ENCODE measurements at regions not wholly inside any gene's neighbourhood (a gene's known extent, or its start where the extent isn't known, plus 50 kb on each side); places are given as distances from the start of the nearest gene placed in this dataset.

GRCh38 chr3:118436697-118437262 is 597.9 kb downstream of the IGSF11 start:
- H3K9me2 ChIP-seq (ENCODE audit: insufficient read depth), result no peaks in the 10 kb centered on the region
- DNase-seq, result no peak
- H3K4me3 ChIP-seq, result no peak overlapping the region
- peaks cover under 1% of the 10 kb centered on the region for H3K9me3 ChIP-seq (ENCODE audit: low read depth)
- in situ Hi-C loops (cut with MboI), result no loop called here
- H3K79me2 ChIP-seq (ENCODE audit: insufficient read depth), result no peaks in the 10 kb centered on the region
- H3K4me2 ChIP-seq (ENCODE audit: unreplicated experiment), result no peak overlapping the region
- no peaks in the 10 kb centered on the region for H3K36me3 ChIP-seq (ENCODE audit: low read depth)
- TF ChIP-seq EZH2 (IDR thresholded peaks at IDR 0.05; ENCODE audit: insufficient read depth, poor library complexity, severe bottlenecking) (no peak), EZH2phosphoT487 (IDR thresholded peaks at IDR 0.05; ENCODE audit: insufficient read depth, low read depth) (no peak)
- WGBS, 2 experiments (ENCODE audit: low coverage in 1 of 2, low lambda C conversion rate in 2 of 2, missing lambda C conversion rate in 2 of 2), result 0 to 5% methylated on average over 1 of the region's 1 CpG
- no peak overlapping the region for H2AFZ ChIP-seq
- no peaks in the 10 kb centered on the region for H3K4me1 ChIP-seq (ENCODE audit: insufficient read depth)
- no peak overlapping the region for H3K27ac ChIP-seq
- H3K27me3 ChIP-seq (replicated peaks; ENCODE audit: insufficient read depth), result no peaks in the 10 kb centered on the region
- H3K9ac ChIP-seq, result no peak overlapping the region
- no peaks in the 10 kb centered on the region for H3F3A ChIP-seq (ENCODE audit: insufficient read depth)
- no peaks in the 10 kb centered on the region for H4K20me1 ChIP-seq (ENCODE audit: insufficient read depth)

- 38 to 47% methylated on average over 6 of the region's 6 CpGs for WGBS, 2 experiments (ENCODE audit: low coverage in 1 of 2, low lambda C conversion rate in 2 of 2, missing lambda C conversion rate in 2 of 2)
These were observed 589.6 kb downstream of the IGSF11 start for GRCh38 chr3:118445036-118445435.

GRCh38 chr3:118447339-118447738 is 587.3 kb downstream of the IGSF11 start:
- Histone ChIP-seq H4K20me1 (ENCODE audit: insufficient read depth) (no peaks in the 10 kb centered on the region), H3K9ac (no peak overlapping the region), H3K27me3 (replicated peaks; ENCODE audit: insufficient read depth) (no peaks in the 10 kb centered on the region), H3K27ac (no peak overlapping the region), H3K4me3 (no peak overlapping the region), H3K36me3 (ENCODE audit: low read depth) (no peaks in the 10 kb centered on the region), H3F3A (ENCODE audit: insufficient read depth) (no peaks in the 10 kb centered on the region), H2AFZ (no peak overlapping the region), H3K4me1 (ENCODE audit: insufficient read depth) (no peaks in the 10 kb centered on the region), H3K9me3 (ENCODE audit: low read depth) (no peaks in the 10 kb centered on the region), H3K79me2 (ENCODE audit: insufficient read depth) (no peaks in the 10 kb centered on the region), H3K4me2 (ENCODE audit: unreplicated experiment) (no peak overlapping the region), H3K9me2 (ENCODE audit: insufficient read depth) (no peaks in the 10 kb centered on the region)
- TF ChIP-seq EZH2phosphoT487 (IDR thresholded peaks at IDR 0.05; ENCODE audit: insufficient read depth, low read depth) (no peak), EZH2 (IDR thresholded peaks at IDR 0.05; ENCODE audit: insufficient read depth, poor library complexity, severe bottlenecking) (no peak)
- DNase-seq, result no peak
- in situ Hi-C loops (cut with MboI), result no loop called here

More at GRCh38 chr3:118445036-118445435, 589.6 kb downstream of the IGSF11 start:
- Histone ChIP-seq H3K27ac (no peak overlapping the region), H3K36me3 (ENCODE audit: low read depth) (no peaks in the 10 kb centered on the region), H3K4me3 (no peak overlapping the region), H3K4me1 (ENCODE audit: insufficient read depth) (no peaks in the 10 kb centered on the region), H3K4me2 (ENCODE audit: unreplicated experiment) (no peak overlapping the region), H3K9me2 (ENCODE audit: insufficient read depth) (no peaks in the 10 kb centered on the region), H3K9me3 (ENCODE audit: low read depth) (no peaks in the 10 kb centered on the region), H3K9ac (no peak overlapping the region), H3K79me2 (ENCODE audit: insufficient read depth) (no peaks in the 10 kb centered on the region), H3F3A (ENCODE audit: insufficient read depth) (no peaks in the 10 kb centered on the region), H3K27me3 (replicated peaks; ENCODE audit: insufficient read depth) (no peaks in the 10 kb centered on the region), H2AFZ (no peak overlapping the region), H4K20me1 (ENCODE audit: insufficient read depth) (no peaks in the 10 kb centered on the region)
- no peak for TF ChIP-seq EZH2phosphoT487 (IDR thresholded peaks at IDR 0.05; ENCODE audit: insufficient read depth, low read depth)
- no peak for TF ChIP-seq EZH2 (IDR thresholded peaks at IDR 0.05; ENCODE audit: insufficient read depth, poor library complexity, severe bottlenecking)
- in situ Hi-C loops (cut with MboI), result no loop called here
- no peak for DNase-seq

GRCh38 chr3:118466795-118467330 is 567.8 kb downstream of the IGSF11 start:
- Histone ChIP-seq H3K9me2 (ENCODE audit: insufficient read depth) (no peaks in the 10 kb centered on the region), H3K79me2 (ENCODE audit: insufficient read depth) (no peaks in the 10 kb centered on the region), H3K27ac (no peak overlapping the region), H4K20me1 (ENCODE audit: insufficient read depth) (no peaks in the 10 kb centered on the region), H3K9me3 (ENCODE audit: low read depth) (no peaks in the 10 kb centered on the region), H3K9ac (no peak overlapping the region), H3K27me3 (replicated peaks; ENCODE audit: insufficient read depth) (no peaks in the 10 kb centered on the region), H3K36me3 (ENCODE audit: low read depth) (no peaks in the 10 kb centered on the region), H3K4me3 (no peak overlapping the region), H2AFZ (no peak overlapping the region), H3F3A (ENCODE audit: insufficient read depth) (no peaks in the 10 kb centered on the region), H3K4me1 (ENCODE audit: insufficient read depth) (no peaks in the 10 kb centered on the region), H3K4me2 (ENCODE audit: unreplicated experiment) (no peak overlapping the region)
- no peak for DNase-seq
- 15% methylated on average over 2 of the region's 2 CpGs for WGBS, 2 experiments (ENCODE audit: low coverage in 1 of 2, low lambda C conversion rate in 2 of 2, missing lambda C conversion rate in 2 of 2)
- TF ChIP-seq EZH2 (IDR thresholded peaks at IDR 0.05; ENCODE audit: insufficient read depth, poor library complexity, severe bottlenecking) (no peak), EZH2phosphoT487 (IDR thresholded peaks at IDR 0.05; ENCODE audit: insufficient read depth, low read depth) (no peak)
- in situ Hi-C loops (cut with MboI), result no loop called here

- no peaks in the 10 kb centered on the region for H3K36me3 ChIP-seq (ENCODE audit: low read depth)
These were observed 565.8 kb downstream of the IGSF11 start for GRCh38 chr3:118468801-118469200.

More at GRCh38 chr3:118468801-118469200, 565.8 kb downstream of the IGSF11 start:
- in situ Hi-C loops (cut with MboI), result no loop called here
- TF ChIP-seq EZH2 (IDR thresholded peaks at IDR 0.05; ENCODE audit: insufficient read depth, poor library complexity, severe bottlenecking) (no peak), EZH2phosphoT487 (IDR thresholded peaks at IDR 0.05; ENCODE audit: insufficient read depth, low read depth) (no peak)
- H4K20me1 ChIP-seq (ENCODE audit: insufficient read depth), result no peaks in the 10 kb centered on the region
- no peak for DNase-seq
- H3K27me3 ChIP-seq (replicated peaks; ENCODE audit: insufficient read depth), result no peaks in the 10 kb centered on the region
- no peaks in the 10 kb centered on the region for H3K79me2 ChIP-seq (ENCODE audit: insufficient read depth)
- H3K4me2 ChIP-seq (ENCODE audit: unreplicated experiment), result no peak overlapping the region
- no peaks in the 10 kb centered on the region for H3K9me2 ChIP-seq (ENCODE audit: insufficient read depth)
- no peaks in the 10 kb centered on the region for H3F3A ChIP-seq (ENCODE audit: insufficient read depth)
- H3K27ac ChIP-seq, result no peak overlapping the region
- no peaks in the 10 kb centered on the region for H3K4me1 ChIP-seq (ENCODE audit: insufficient read depth)
- H2AFZ ChIP-seq, result no peak overlapping the region
- H3K4me3 ChIP-seq, result no peak overlapping the region
- no peak overlapping the region for H3K9ac ChIP-seq
- H3K9me3 ChIP-seq (ENCODE audit: low read depth), result no peaks in the 10 kb centered on the region

All from GM23248 (cell line).